Islet precursor cell (in vitro differentiated cells): ENCODE measurements at regions not wholly inside any gene's neighbourhood (a gene's known extent, or its start where the extent isn't known, plus 50 kb on each side); places are given as distances from the start of the nearest gene placed in this dataset.

Experiments used
- DNase-seq: peaks from one replicate; pipeline ENCODE4 v3.0.0-alpha.2; 2018

GRCh38 chr20:59404749-59405148, 104.3 kb downstream of the EDN3 start:
- no peak for DNase-seq

- no peak for DNase-seq
Observed at GRCh38 chr20:59405226-59406200, 105.1 kb downstream of the EDN3 start.

GRCh38 chr20:59406446-59406845, 106.0 kb downstream of the EDN3 start:
- no peak for DNase-seq

GRCh38 chr20:59411170-59411569, 110.8 kb downstream of the EDN3 start:
- no peak for DNase-seq

- no peak for DNase-seq
Observed at GRCh38 chr20:59411589-59411988, 111.2 kb downstream of the EDN3 start.

- DNase-seq, result no peak
Observed at GRCh38 chr20:59412181-59412580, 111.8 kb downstream of the EDN3 start.

GRCh38 chr20:59412875-59413284, 112.5 kb downstream of the EDN3 start:
- peak; percentile 90 for DNase-seq

- DNase-seq, result peak; percentile 73
Observed at GRCh38 chr20:59413326-59413865, 113.0 kb downstream of the EDN3 start.

GRCh38 chr20:59414936-59415623, 114.7 kb downstream of the EDN3 start:
- no peak for DNase-seq

- DNase-seq, result no peak
Observed at GRCh38 chr20:59416916-59417315, 116.5 kb downstream of the EDN3 start.

GRCh38 chr20:59421089-59421488, 120.7 kb downstream of the EDN3 start:
- no peak for DNase-seq

GRCh38 chr20:59421920-59422637, 121.7 kb downstream of the EDN3 start:
- DNase-seq, result no peak

GRCh38 chr20:59422872-59423544, 122.6 kb downstream of the EDN3 start:
- no peak for DNase-seq

GRCh38 chr20:59424976-59425375, 124.6 kb downstream of the EDN3 start:
- DNase-seq, result no peak

- DNase-seq, result no peak
Observed at GRCh38 chr20:59425572-59425971, 125.2 kb downstream of the EDN3 start.

GRCh38 chr20:59428006-59428405, 127.6 kb downstream of the EDN3 start:
- DNase-seq, result no peak

- DNase-seq, result no peak
Observed at GRCh38 chr20:59428441-59429205, 128.2 kb downstream of the EDN3 start.

- no peak for DNase-seq
Observed at GRCh38 chr20:59429396-59429795, 129.0 kb downstream of the EDN3 start.

GRCh38 chr20:59431014-59431413, 130.6 kb downstream of the EDN3 start:
- no peak for DNase-seq

GRCh38 chr20:59434960-59435359, 134.5 kb downstream of the EDN3 start:
- no peak for DNase-seq

GRCh38 chr20:59435518-59435917, 135.1 kb downstream of the EDN3 start:
- no peak for DNase-seq

- DNase-seq, result no peak
Observed at GRCh38 chr20:59437601-59438031, 137.2 kb downstream of the EDN3 start.
